IPS-18a (cell line): ENCODE measurements at regions not wholly inside any gene's neighbourhood (a gene's known extent, or its start where the extent isn't known, plus 50 kb on each side); places are given as distances from the start of the nearest gene placed in this dataset.
"Not testable (repeated sequence)": the region's sequence is repeated elsewhere in the genome, so short reads cannot be mapped to it uniquely, and the experiment has no call there.

Experiments
- H3K27ac ChIP-seq: one replicate; pipeline ENCODE4 v1.5.1; 2013; ENCODE audit warnings: low read length
- H3K27me3 ChIP-seq: one replicate; pipeline ENCODE4 v1.6.1; 2013; ENCODE audit warnings: mild to moderate bottlenecking, low read length; ENCODE audit not compliant: control insufficient read depth, insufficient read depth
- H3K36me3 ChIP-seq: one replicate; pipeline ENCODE4 v1.6.1; 2013; ENCODE audit warnings: low read depth, low read length; ENCODE audit not compliant: control insufficient read depth
- H3K4me1 ChIP-seq: one replicate; pipeline ENCODE4 v1.6.1; 2013; ENCODE audit warnings: low read depth, low read length; ENCODE audit not compliant: control insufficient read depth
- H3K4me3 ChIP-seq: one replicate; pipeline ENCODE4 v1.5.1; 2013; ENCODE audit warnings: low read length
- H3K9ac ChIP-seq: one replicate; pipeline ENCODE4 v1.6.1; 2013; ENCODE audit warnings: mild to moderate bottlenecking, low read length, moderate library complexity
- H3K9me3 ChIP-seq: one replicate; pipeline ENCODE4 v1.6.1; 2013; ENCODE audit warnings: low read depth, low read length; ENCODE audit not compliant: control insufficient read depth

DNA sequence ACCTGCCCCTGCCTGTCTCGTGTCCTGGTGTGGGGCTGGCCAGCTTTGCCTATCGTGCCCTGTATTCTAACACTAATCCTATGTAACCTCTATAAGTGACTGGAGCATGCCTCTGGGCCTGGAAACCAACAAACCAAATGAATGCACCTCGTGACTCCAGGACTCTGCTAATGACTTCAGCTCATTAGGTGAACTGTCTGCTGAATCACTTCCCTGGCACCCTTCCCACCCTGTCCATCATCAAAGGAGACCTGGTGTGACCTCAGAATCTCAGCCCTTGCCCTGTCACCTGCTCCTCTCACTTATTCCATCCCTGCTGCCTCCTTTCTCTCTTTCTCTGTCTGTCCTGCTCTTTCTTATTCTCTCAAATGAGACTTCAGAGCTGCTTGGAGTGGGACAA lies 322.4 kb downstream of the CBLN1 start:
- peaks cover 26% of the 10 kb centered on the region for H3K27me3 ChIP-seq
- H3K9ac ChIP-seq: no peak overlapping the region
- no peaks in the 10 kb centered on the region for H3K4me1 ChIP-seq

DNA sequence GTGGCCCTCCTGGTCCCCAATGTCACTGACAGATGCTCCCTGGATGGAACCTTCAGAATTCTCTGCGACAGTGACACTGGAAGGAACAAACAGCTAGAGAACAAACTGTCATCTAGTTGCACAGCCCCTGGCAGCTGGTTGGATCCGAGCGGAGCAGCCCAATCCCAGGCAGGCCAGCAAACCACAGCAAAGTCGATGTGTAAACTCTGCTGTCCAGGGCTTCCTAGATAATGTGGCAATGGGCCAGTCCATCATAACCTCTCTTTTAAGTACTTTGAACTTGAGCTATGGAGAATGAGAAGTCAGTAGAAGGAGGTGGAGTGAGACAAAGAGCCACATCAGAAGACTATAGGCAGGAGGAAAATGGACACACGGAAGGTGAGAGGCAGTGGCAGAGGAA lies 323.0 kb downstream of the CBLN1 start:
- Histone ChIP-seq H3K9me3 (no peaks in the 10 kb centered on the region), H3K9ac (no peak overlapping the region), H3K27me3 (peaks cover 25% of the 10 kb centered on the region), H3K36me3 (no peaks in the 10 kb centered on the region), H3K27ac (no peak overlapping the region), H3K4me1 (no peaks in the 10 kb centered on the region), H3K4me3 (no peak overlapping the region)

More for the DNA sequence above, 322.4 kb downstream of the CBLN1 start:
- no peak overlapping the region for H3K4me3 ChIP-seq
- no peaks in the 10 kb centered on the region for H3K36me3 ChIP-seq
- H3K9me3 ChIP-seq: no peaks in the 10 kb centered on the region
- no peak overlapping the region for H3K27ac ChIP-seq

DNA sequence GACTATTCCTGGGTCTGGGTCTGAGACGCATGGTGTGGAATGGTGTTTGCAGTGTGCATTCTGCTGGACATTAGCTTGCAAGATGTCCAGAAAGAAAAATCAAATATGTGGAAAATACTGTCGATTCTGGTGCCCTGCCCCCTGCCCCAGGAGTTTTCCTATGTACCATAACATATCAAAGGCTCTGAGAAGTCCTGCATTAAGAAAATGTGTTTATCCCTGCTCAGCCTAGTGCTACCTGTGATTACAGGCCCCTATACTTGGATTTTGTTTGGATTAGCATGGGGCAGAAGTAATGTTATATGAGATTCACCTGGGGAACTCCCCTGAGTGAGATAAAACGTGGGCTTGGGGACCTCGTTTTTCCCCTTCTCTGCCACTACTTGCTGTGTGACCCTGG lies 325.0 kb downstream of the CBLN1 start:
- Histone ChIP-seq H3K27me3 (peaks cover 9% of the 10 kb centered on the region), H3K9ac (no peak overlapping the region)

DNA sequence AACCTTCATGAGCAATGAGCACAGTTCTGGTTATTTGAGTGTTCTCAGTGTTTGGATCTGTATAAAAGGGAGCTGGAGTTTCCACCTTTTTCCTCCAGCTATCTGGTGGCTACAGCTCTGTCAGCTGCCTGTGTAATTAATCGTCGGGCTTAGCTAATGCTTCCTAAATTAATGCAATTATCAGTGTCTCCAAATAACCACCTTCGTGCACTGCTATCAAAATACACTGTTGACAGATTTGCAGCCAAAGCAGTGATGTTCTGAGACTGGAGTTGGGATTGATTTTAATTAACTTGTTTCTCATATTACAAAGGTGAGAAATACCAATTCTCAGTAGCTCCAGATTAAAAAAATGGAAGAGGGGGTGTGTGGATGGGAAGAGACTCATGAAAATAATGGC lies 325.8 kb downstream of the CBLN1 start:
- H3K4me3 ChIP-seq: no peak overlapping the region
- no peaks in the 10 kb centered on the region for H3K9me3 ChIP-seq
- no peak overlapping the region for H3K27ac ChIP-seq
- no peaks in the 10 kb centered on the region for H3K4me1 ChIP-seq
- no peaks in the 10 kb centered on the region for H3K36me3 ChIP-seq
- no peak overlapping the region for H3K9ac ChIP-seq
- peaks cover 9% of the 10 kb centered on the region for H3K27me3 ChIP-seq

More for the DNA sequence above, 325.0 kb downstream of the CBLN1 start:
- Histone ChIP-seq H3K36me3 (no peaks in the 10 kb centered on the region), H3K9me3 (no peaks in the 10 kb centered on the region), H3K4me3 (no peak overlapping the region), H3K27ac (no peak overlapping the region), H3K4me1 (no peaks in the 10 kb centered on the region)

DNA sequence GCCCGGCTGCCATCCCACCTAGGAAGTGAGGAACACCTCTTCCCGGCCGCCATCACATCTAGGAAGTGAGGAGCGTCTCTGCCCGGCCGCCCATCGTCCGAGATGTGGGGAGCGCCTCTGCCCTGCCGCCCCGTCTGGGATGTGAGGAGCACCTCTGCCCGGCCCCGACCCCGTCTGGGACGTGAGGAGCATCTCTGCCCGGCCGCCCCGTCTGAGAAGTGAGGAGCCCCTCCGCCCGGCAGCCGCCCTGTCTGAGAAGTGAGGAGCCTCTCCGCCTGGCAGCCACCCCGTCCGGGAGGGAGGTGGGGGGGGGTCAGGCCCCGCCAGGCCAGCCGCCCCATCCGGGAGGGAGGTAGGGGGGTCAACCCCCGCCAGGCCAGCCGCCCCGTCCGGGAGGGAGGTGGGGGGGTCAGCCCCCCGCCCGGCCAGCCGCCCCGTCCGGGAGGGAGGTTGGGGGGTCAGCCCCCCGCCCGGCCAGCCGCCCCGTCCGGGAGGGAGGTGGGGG lies 330.0 kb downstream of the CBLN1 start:
- H3K27ac ChIP-seq, H3K9ac ChIP-seq, H3K36me3 ChIP-seq, H3K27me3 ChIP-seq, H3K4me1 ChIP-seq, H3K9me3 ChIP-seq, H3K4me3 ChIP-seq: not testable (repeated sequence)

DNA sequence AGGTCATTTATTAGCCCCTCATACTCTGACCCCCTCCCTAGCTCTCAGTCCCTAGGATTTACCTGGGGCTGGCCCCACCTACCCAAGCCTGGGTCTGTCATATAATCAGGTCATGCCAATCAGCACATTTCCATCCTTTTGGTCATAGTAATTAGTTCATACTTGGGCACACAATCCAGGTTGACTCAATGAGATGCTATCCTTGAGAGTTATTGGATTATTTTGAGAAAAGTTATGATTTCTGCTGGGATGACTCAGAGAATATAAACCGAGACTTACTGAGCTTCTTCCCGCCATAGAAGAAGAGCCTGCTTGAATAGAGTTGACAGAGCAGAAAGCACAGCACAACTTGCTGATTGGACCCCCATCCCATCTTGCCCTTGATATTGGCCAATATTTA lies 331.5 kb downstream of the CBLN1 start:
- H3K9ac ChIP-seq: no peak overlapping the region
- H3K27ac ChIP-seq: no peak overlapping the region
- H3K4me1 ChIP-seq: no peaks in the 10 kb centered on the region
- H3K4me3 ChIP-seq: no peak overlapping the region
- no peaks in the 10 kb centered on the region for H3K9me3 ChIP-seq
- no peaks in the 10 kb centered on the region for H3K36me3 ChIP-seq
- H3K27me3 ChIP-seq: no peaks in the 10 kb centered on the region

DNA sequence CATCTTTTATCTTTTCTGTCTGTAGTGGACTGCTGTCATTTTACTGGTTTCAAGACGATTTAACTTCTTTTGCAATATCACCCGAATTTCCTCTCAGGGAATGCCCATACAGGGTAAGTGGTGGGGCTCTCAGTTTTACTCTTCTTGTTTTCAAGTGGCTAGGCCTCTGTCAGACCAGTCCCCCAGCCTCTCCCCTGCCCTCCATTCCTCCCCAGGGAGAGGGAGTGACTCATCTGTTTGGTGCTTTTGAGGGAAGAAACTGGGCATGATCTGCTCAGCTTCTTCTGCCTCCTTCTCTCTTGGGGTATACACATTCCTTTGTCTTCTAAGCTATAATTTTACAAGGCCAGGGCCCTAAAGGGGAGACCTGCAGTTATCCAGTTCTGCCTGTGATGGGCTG lies 332.0 kb downstream of the CBLN1 start:
- no peaks in the 10 kb centered on the region for H3K4me1 ChIP-seq
- H3K36me3 ChIP-seq: no peaks in the 10 kb centered on the region
- H3K27ac ChIP-seq: no peak overlapping the region
- no peaks in the 10 kb centered on the region for H3K27me3 ChIP-seq
- no peak overlapping the region for H3K9ac ChIP-seq
- H3K9me3 ChIP-seq: no peaks in the 10 kb centered on the region
- H3K4me3 ChIP-seq: no peak overlapping the region

DNA sequence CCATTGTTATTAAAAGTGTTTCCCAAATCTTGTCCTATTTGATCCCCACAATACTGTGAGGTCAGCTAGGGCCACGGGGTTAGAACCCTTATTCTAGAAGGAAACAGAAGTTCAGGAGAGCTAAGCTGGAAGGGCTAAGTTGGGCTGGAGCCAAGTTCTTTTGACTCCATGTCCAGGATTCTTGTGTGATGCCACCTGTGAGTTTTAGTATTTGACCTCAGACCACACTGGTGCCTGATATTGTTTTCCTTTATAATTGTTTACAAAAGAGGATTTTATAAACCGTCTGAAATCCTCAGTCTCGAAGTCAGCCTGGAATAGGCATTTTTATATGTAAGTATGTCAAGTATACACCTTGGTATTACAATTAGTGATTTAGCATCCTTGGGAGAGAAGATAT lies 332.7 kb downstream of the CBLN1 start:
- Histone ChIP-seq H3K9me3 (no peaks in the 10 kb centered on the region), H3K4me1 (no peaks in the 10 kb centered on the region), H3K36me3 (no peaks in the 10 kb centered on the region), H3K27me3 (no peaks in the 10 kb centered on the region), H3K9ac (no peak overlapping the region), H3K4me3 (no peak overlapping the region), H3K27ac (no peak overlapping the region)

DNA sequence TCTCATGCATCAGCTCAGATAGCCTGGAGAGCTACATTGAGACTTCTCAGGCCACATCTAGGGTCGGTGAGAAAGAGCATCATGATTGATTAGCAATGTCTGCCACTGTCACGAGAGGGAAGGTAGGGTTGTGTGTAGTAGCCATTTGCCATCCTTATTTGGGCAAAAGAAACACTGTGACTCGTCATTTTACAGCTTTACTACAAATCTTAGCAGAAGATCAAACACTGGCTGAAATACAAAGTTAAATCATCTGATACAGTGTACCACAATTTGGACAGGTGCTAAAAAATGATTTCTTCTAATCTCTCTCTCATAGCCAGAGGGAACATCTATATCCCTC lies 334.3 kb downstream of the CBLN1 start:
- Histone ChIP-seq H3K9ac (no peak overlapping the region), H3K4me3 (no peak overlapping the region), H3K4me1 (no peaks in the 10 kb centered on the region), H3K9me3 (no peaks in the 10 kb centered on the region), H3K27me3 (no peaks in the 10 kb centered on the region), H3K36me3 (no peaks in the 10 kb centered on the region), H3K27ac (no peak overlapping the region)

DNA sequence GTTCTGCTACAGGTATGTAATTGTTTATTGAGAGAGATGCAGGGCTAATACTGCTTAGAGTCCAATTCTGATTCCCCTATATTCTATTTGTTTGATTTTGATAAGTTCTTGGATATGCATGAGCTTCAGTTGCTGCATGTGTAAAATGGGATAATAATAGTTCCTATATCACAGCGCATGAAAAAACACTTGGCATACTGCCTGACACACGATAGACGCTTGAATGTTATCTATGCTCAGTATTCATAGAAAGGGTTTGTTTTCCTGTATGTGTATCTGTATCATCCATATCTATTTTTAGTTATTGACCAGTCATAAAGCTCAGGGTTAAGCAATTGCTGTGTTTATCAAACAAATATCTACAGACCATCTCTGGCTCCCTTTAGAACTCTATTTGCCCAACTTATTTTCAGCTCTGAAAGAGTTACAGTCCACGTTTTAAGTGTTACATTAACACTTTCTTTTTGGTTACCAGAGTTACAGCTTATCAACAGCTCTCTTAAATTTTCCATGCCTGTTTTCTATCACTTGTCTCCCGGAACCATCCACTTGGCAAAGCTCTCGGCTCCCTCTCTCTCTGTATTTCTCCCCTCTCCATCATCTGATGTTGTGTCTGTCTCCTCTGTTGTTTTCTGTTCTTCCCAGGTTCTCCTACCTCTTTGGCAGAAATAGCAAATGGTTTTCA lies 334.8 kb downstream of the CBLN1 start:
- Histone ChIP-seq H3K27ac (no peak overlapping the region), H3K4me3 (no peak overlapping the region), H3K9me3 (no peaks in the 10 kb centered on the region), H3K4me1 (no peaks in the 10 kb centered on the region), H3K27me3 (no peaks in the 10 kb centered on the region), H3K36me3 (no peaks in the 10 kb centered on the region), H3K9ac (no peak overlapping the region)

DNA sequence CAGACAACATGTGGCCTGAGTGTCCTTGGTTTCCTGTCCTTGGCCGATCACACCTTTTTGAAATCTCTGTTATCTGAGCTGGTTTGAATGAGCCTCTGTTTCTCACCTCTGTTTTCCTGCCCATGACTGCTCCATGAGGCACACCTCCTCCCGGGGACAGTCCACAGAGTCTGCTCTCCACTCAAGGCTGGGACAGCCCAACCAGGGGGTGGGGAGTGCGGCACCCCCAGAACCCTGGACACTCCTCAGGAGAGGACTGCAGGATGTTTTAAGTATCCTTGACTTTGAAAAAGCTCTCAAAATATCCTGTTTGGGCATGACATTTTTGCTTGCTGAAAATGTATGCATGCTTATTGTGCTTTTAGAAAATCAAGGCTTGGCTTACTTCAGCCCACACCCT lies 333.0 kb upstream of the N4BP1 start:
- Histone ChIP-seq H3K27me3 (no peaks in the 10 kb centered on the region), H3K9me3 (no peaks in the 10 kb centered on the region), H3K4me1 (no peaks in the 10 kb centered on the region), H3K36me3 (no peaks in the 10 kb centered on the region), H3K9ac (no peak overlapping the region), H3K4me3 (no peak overlapping the region), H3K27ac (no peak overlapping the region)

DNA sequence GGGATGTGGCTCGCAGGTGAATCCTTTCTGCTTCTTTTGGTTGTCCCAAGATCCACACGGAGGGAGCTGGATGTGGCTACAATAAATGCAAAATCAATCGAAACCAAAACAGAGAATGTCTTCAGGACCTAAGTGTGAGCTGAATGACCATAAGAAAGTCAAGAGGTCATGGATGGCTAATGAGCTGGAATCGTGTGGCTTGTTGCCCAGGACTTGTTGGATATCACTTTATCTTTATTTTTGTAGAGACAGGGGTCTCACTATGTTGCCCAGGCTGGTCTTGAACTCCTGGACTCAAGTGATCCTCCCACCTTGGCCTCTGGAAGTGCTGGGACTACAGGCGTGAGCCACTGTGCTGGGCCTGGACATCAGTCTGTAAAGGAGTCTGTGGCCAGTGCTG lies 326.8 kb upstream of the N4BP1 start:
- no peaks in the 10 kb centered on the region for H3K36me3 ChIP-seq
- H3K4me1 ChIP-seq: no peaks in the 10 kb centered on the region
- H3K9ac ChIP-seq: no peak overlapping the region
- H3K27me3 ChIP-seq: no peaks in the 10 kb centered on the region
- no peak overlapping the region for H3K27ac ChIP-seq
- peaks cover under 1% of the 10 kb centered on the region for H3K9me3 ChIP-seq
- no peak overlapping the region for H3K4me3 ChIP-seq
